HCT116 (cell line): ENCODE measurements at regions not wholly inside any gene's neighbourhood (a gene's known extent, or its start where the extent isn't known, plus 50 kb on each side); places are given as distances from the start of the nearest gene placed in this dataset.

Experiments
- ATAC-seq: fragments of 200-7000 bp; cut with Tn5 transposase; 2 replicates; pipeline ENCODE4 v1.9.1; 2020; ENCODE audit warnings: mild to moderate bottlenecking, moderate library complexity
- BruUV-seq: library from RNA; stranded (reverse); fragments of 400-500 nt; replicated peaks from 2 replicates; lab custom pipeline; 2021; lab: Mats Ljungman, UMichigan
- CTCF ChIA-PET: fragments of 300-600 bp; sonication (Branson Sonifier 250); formaldehyde crosslinking; loops from one replicate; lab custom pipeline; 2021; ENCODE audit warnings: antibody characterized with exemption; lab: Charles Lee
- POLR2A ChIA-PET: fragments of 300-600, 350-600 bp; sonication (Branson Sonifier 250); formaldehyde crosslinking; loops from one replicate; lab custom pipeline; 2021; ENCODE audit warnings: antibody characterized with exemption; lab: Charles Lee
- RAD21 ChIA-PET, 2 experiments: fragments of 300-600 bp; sonication (Branson Sonifier 250); formaldehyde crosslinking; loops; one replicate each; lab custom pipeline; 2023; ENCODE audit warnings: low total read pairs in 2 of 2; ENCODE audit not compliant: uncharacterized antibody in 2 of 2, unreplicated experiment in 2 of 2, low non-redundant PET in 1 of 2; lab: Charles Lee
- DNase-seq: peaks from one replicate; pipeline ENCODE4 v3.0.0-alpha.2; 2010; ENCODE audit warnings: low read depth, low spot score
- H2AFZ ChIP-seq: fragments of 200-600 bp; shearing (Covaris generic), sonication (generic); 2 replicates; pipeline ENCODE4 v1.6.1; 2017; ENCODE audit warnings: low read depth, mixed run types, mixed read lengths, antibody characterized with exemption, low read length; ENCODE audit not compliant: poor library complexity, severe bottlenecking
- H3K27ac ChIP-seq: 2 replicates; pipeline ENCODE4 v1.5.1; 2012; ENCODE audit warnings: low read depth, low read length
- H3K27me3 ChIP-seq: fragments of 200-600 bp; sonication (generic); 2 replicates; pipeline ENCODE4 v1.6.1; 2016; ENCODE audit warnings: mixed run types, low read length, mixed read lengths; ENCODE audit not compliant: insufficient read depth
- H3K36me3 ChIP-seq, 2 experiments: fragments of 200-500 bp in 1 of 2; fragments of 200-600 bp in 1 of 2; sonication (Bioruptor generic) in 1 of 2; sonication (generic) in 1 of 2; 2 replicates each; pipeline versions ENCODE4 v1.5.1 to v1.6.1; 2014 to 2016; ENCODE audit warnings: low read length in 2 of 2, inconsistent platforms in 1 of 2, mixed read lengths in 1 of 2, mixed run types in 1 of 2; ENCODE audit not compliant: insufficient read depth in 2 of 2, control insufficient read depth in 1 of 2
- H3K4me1 ChIP-seq, 2 experiments: fragments of 200-600 bp in 1 of 2; sonication (generic) in 1 of 2; 2 replicates each; pipeline versions ENCODE4 v1.5.1 to v1.6.1; 2012 to 2017; ENCODE audit warnings: low read length in 2 of 2, inconsistent platforms in 1 of 2, mild to moderate bottlenecking in 1 of 2, mixed read lengths in 1 of 2, mixed run types in 1 of 2, moderate library complexity in 1 of 2; ENCODE audit not compliant: insufficient read depth in 2 of 2, control insufficient read depth in 1 of 2
- H3K4me2 ChIP-seq: fragments of 200-600 bp; sonication (generic); 2 replicates; pipeline ENCODE4 v1.6.1; 2017; ENCODE audit warnings: mixed run types, low read length, mixed read lengths
- H3K4me3 ChIP-seq, 2 experiments: fragments of 200-600 bp in 1 of 2; sonication (generic) in 1 of 2; replicated peaks in 1 of 2; 2 replicates each; pipeline ENCODE4 v1.5.1; 2011 to 2016; ENCODE audit warnings: low read length in 2 of 2, control low read depth in 1 of 2, low read depth in 1 of 2, mild to moderate bottlenecking in 1 of 2, mixed read lengths in 1 of 2, mixed run types in 1 of 2
- H3K79me2 ChIP-seq: fragments of 200-600 bp; sonication (generic); 2 replicates; pipeline ENCODE4 v1.6.1; 2017; ENCODE audit warnings: mild to moderate bottlenecking, mixed run types, low read length, moderate library complexity, mixed read lengths; ENCODE audit not compliant: insufficient read depth
- H3K9ac ChIP-seq: fragments of 200-600 bp; sonication (generic); 2 replicates; pipeline ENCODE4 v1.6.1; 2016; ENCODE audit warnings: low read length, mixed read lengths
- H3K9me2 ChIP-seq: fragments of 200-600 bp; sonication (generic), shearing (Covaris generic); 2 replicates; pipeline ENCODE4 v1.6.1; 2017; ENCODE audit warnings: mixed run types, mild to moderate bottlenecking, moderate library complexity; ENCODE audit not compliant: insufficient read depth
- H3K9me3 ChIP-seq, 2 experiments: fragments of 200-500 bp in 1 of 2; fragments of 200-600 bp in 1 of 2; sonication (Bioruptor generic) in 1 of 2; sonication (generic) in 1 of 2; 2 replicates each; pipeline ENCODE4 v1.6.1; 2014 to 2017; ENCODE audit warnings: low read length in 2 of 2, mixed read lengths in 2 of 2, inconsistent platforms in 1 of 2, low read depth in 1 of 2, mild to moderate bottlenecking in 1 of 2, mixed run types in 1 of 2, moderate library complexity in 1 of 2; ENCODE audit not compliant: control insufficient read depth in 1 of 2, insufficient read depth in 1 of 2
- H4K20me1 ChIP-seq: fragments of 200-600 bp; sonication (generic), shearing (Covaris generic); 2 replicates; pipeline ENCODE4 v1.6.1; 2017; ENCODE audit warnings: mixed run types, mild to moderate bottlenecking, moderate library complexity; ENCODE audit not compliant: insufficient read depth
- CBX3 ChIP-seq: IDR thresholded peaks from 2 replicates; pipeline ENCODE4 v1.6.1; 2012; ENCODE audit warnings: low read depth
- CEBPB ChIP-seq: IDR thresholded peaks from 2 replicates; pipeline ENCODE4 v1.6.1; 2012; ENCODE audit warnings: low read depth
- CTCF ChIP-seq, 3 experiments: fragments of 200-600 bp in 1 of 3; sonication (generic) in 1 of 3; IDR thresholded peaks in 2 of 3; conservative IDR thresholded peaks in 1 of 3; 2 replicates each; pipeline ENCODE4 v1.5.1; 2012 to 2017; ENCODE audit warnings: low read depth in 2 of 3, low read length in 2 of 3, antibody characterized with exemption in 1 of 3, borderline replicate concordance in 1 of 3, control low read depth in 1 of 3, mild to moderate bottlenecking in 1 of 3, mixed read lengths in 1 of 3, mixed run types in 1 of 3, moderate library complexity in 1 of 3; ENCODE audit not compliant: insufficient read depth in 1 of 3
- EGR1 ChIP-seq: IDR thresholded peaks from 2 replicates; pipeline ENCODE4 v1.6.1; 2012; ENCODE audit warnings: low read depth
- ELF1 ChIP-seq: IDR thresholded peaks from 2 replicates; pipeline ENCODE4 v1.6.1; 2012; ENCODE audit warnings: low read depth, borderline replicate concordance
- EZH2 ChIP-seq: fragments of 200-600 bp; sonication (generic); IDR thresholded peaks from 2 replicates; pipeline ENCODE4 v1.6.1; 2017; ENCODE audit warnings: antibody characterized with exemption, mixed run types
- EZH2phosphoT487 ChIP-seq: fragments of 200-600 bp; IDR thresholded peaks from 2 replicates; pipeline ENCODE4 v1.6.1; 2018; ENCODE audit warnings: antibody characterized with exemption, borderline replicate concordance
- FOSL1 ChIP-seq: IDR thresholded peaks from 2 replicates; pipeline ENCODE4 v1.6.1; 2012; ENCODE audit warnings: low read depth
- JUND ChIP-seq: IDR thresholded peaks from 2 replicates; pipeline ENCODE4 v1.6.1; 2012
- POLR2A ChIP-seq: IDR thresholded peaks from 2 replicates; pipeline ENCODE4 v1.7.0; 2011; ENCODE audit warnings: borderline replicate concordance; ENCODE audit not compliant: insufficient read depth, insufficient read length; ENCODE audit errors: extremely low read depth
- RAD21 ChIP-seq: IDR thresholded peaks from 2 replicates; pipeline ENCODE4 v1.6.1; 2012; ENCODE audit warnings: low read depth, mild to moderate bottlenecking
- SIN3A ChIP-seq: IDR thresholded peaks from 2 replicates; pipeline ENCODE4 v1.6.1; 2012; ENCODE audit warnings: low read depth
- SP1 ChIP-seq: IDR thresholded peaks from 2 replicates; pipeline ENCODE4 v1.6.1; 2012; ENCODE audit warnings: low read depth
- SRF ChIP-seq: IDR thresholded peaks from 2 replicates; pipeline ENCODE4 v1.6.1; 2012; ENCODE audit warnings: low read depth
- TCF7L2 ChIP-seq: IDR thresholded peaks from 2 replicates; pipeline ENCODE4 v1.7.0; 2011; ENCODE audit warnings: borderline replicate concordance, inconsistent platforms; ENCODE audit not compliant: insufficient read depth, insufficient read length; ENCODE audit errors: extremely low read depth
- YY1 ChIP-seq: IDR thresholded peaks from 2 replicates; pipeline ENCODE4 v1.6.1; 2011; ENCODE audit warnings: low read length, low read depth, moderate library complexity, mild to moderate bottlenecking; ENCODE audit not compliant: insufficient replicate concordance; ENCODE audit errors: extremely low read depth
- ZNF274 ChIP-seq: fragments of 200-500 bp; sonication (Bioruptor generic); IDR thresholded peaks from 2 replicates; pipeline ENCODE4 v1.6.1; 2014; ENCODE audit warnings: mild to moderate bottlenecking, low read depth, low read length, inconsistent platforms
- intact Hi-C: fragments of 100-400 bp; cut with micrococcal nuclease; formaldehyde crosslinking; loops from 2 replicates; pipeline ENCODE4 v1.10.0; 2022
- TF ChIP-seq, protein P1 (sequence below): IDR thresholded peaks from 2 replicates; pipeline ENCODE4 v1.6.1; 2011; ENCODE audit warnings: mild to moderate bottlenecking, low read length, moderate library complexity; ENCODE audit not compliant: insufficient replicate concordance; ENCODE audit errors: extremely low read depth
- TF ChIP-seq, protein P2 (sequence below): IDR thresholded peaks from 2 replicates; pipeline ENCODE4 v1.6.1; 2012
- TF ChIP-seq, protein P3 (sequence below): IDR thresholded peaks from 2 replicates; pipeline ENCODE4 v1.6.1; 2012

DNA sequence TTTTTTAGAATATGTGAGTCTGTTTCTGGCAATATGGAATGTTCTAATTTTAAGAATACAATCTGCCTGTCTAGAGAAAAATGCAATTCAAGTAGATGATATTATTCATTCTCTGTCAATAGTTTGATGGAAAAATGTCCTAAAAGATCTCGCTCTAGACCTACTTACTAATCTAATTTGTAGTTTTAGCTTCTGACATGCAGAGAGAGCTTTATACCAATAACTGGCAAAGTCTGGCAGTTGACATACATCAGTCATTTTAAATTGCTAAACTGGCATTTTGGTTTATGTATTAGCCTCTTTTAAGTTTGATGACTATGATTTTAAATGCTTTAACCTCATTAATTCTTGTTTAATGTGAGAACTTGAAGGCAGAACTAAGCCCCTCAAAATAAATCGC is 355.0 kb upstream of the CDH10 start:
- POLR2A ChIA-PET: no interaction called here
- TF ChIP-seq SIN3A: no peak
- no peak for TF ChIP-seq SRF
- no peak for TF ChIP-seq CEBPB
- TF ChIP-seq RAD21: no peak
- no peak for TF ChIP-seq SP1
- TF ChIP-seq POLR2A: no peak
- TF ChIP-seq, protein P1, sequence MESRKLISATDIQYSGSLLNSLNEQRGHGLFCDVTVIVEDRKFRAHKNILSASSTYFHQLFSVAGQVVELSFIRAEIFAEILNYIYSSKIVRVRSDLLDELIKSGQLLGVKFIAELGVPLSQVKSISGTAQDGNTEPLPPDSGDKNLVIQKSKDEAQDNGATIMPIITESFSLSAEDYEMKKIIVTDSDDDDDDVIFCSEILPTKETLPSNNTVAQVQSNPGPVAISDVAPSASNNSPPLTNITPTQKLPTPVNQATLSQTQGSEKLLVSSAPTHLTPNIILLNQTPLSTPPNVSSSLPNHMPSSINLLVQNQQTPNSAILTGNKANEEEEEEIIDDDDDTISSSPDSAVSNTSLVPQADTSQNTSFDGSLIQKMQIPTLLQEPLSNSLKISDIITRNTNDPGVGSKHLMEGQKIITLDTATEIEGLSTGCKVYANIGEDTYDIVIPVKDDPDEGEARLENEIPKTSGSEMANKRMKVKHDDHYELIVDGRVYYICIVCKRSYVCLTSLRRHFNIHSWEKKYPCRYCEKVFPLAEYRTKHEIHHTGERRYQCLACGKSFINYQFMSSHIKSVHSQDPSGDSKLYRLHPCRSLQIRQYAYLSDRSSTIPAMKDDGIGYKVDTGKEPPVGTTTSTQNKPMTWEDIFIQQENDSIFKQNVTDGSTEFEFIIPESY: no peak
- no peak for TF ChIP-seq EGR1
- no peak for TF ChIP-seq TCF7L2
- TF ChIP-seq CBX3: no peak
- TF ChIP-seq EZH2: no peak
- TF ChIP-seq, protein P2, sequence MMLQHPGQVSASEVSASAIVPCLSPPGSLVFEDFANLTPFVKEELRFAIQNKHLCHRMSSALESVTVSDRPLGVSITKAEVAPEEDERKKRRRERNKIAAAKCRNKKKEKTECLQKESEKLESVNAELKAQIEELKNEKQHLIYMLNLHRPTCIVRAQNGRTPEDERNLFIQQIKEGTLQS: no peak
- no peak for TF ChIP-seq ZNF274
- TF ChIP-seq JUND: no peak
- TF ChIP-seq YY1: no peak
- no peak for TF ChIP-seq EZH2phosphoT487
- no peak for TF ChIP-seq ELF1
- TF ChIP-seq, protein P3, sequence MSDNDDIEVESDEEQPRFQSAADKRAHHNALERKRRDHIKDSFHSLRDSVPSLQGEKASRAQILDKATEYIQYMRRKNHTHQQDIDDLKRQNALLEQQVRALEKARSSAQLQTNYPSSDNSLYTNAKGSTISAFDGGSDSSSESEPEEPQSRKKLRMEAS: no peak
- no peak for TF ChIP-seq CTCF (IDR thresholded peaks at IDR 0.05 in 2 of 3, conservative IDR thresholded peaks at IDR 0.05 in 1 of 3; ENCODE audit: borderline replicate concordance in 1 of 3, insufficient read depth in 1 of 3, low read depth in 2 of 3, low read length in 2 of 3)
- no peak for TF ChIP-seq FOSL1
- BruUV-seq: no TSS peak
- H3K4me3 ChIP-seq: no peak overlapping the region
- H3K9ac ChIP-seq: no peak overlapping the region
- H3K27ac ChIP-seq: no peak overlapping the region
- H3K79me2 ChIP-seq: no peaks in the 10 kb centered on the region
- H3K4me2 ChIP-seq: no peak overlapping the region
- DNase-seq (no peak), ATAC-seq (no peak)
- H4K20me1 ChIP-seq: no peaks in the 10 kb centered on the region
- H3K27me3 ChIP-seq: no peaks in the 10 kb centered on the region
- no peaks in the 10 kb centered on the region for H3K4me1 ChIP-seq
- no peak overlapping the region for H2AFZ ChIP-seq
- H3K36me3 ChIP-seq: no peaks in the 10 kb centered on the region
- intact Hi-C loops: no loop called here
- H3K9me3 ChIP-seq: peaks cover 0 to 10% of the 10 kb centered on the region in 2 experiments; a peak in 1 of 4 replicates
- CTCF ChIA-PET: no interaction called here
- no peaks in the 10 kb centered on the region for H3K9me2 ChIP-seq
- RAD21 ChIA-PET: no interaction called here
